GM12878 (cell line): ENCODE measurements at regions not wholly inside any gene's neighbourhood (a gene's known extent, or its start where the extent isn't known, plus 50 kb on each side); places are given as distances from the start of the nearest gene placed in this dataset.

ENCODE experiments used
- ATAC-seq: fragments of 200-7000 bp; cut with Tn5 transposase; 3 replicates; pipeline ENCODE4 v1.9.1; 2020; ENCODE audit warnings: mild to moderate bottlenecking, moderate library complexity
- BruUV-seq: library from RNA; stranded (reverse); fragments of 400-500 nt; replicated peaks from 2 replicates; lab custom pipeline; 2021; lab: Mats Ljungman, UMichigan
- CTCF ChIA-PET: fragments of 300-600 bp; sonication (Branson Sonifier 250); formaldehyde crosslinking; extraction: SDS; loops from one replicate; lab custom pipeline; 2021; ENCODE audit warnings: inconsistent platforms; lab: Yijun Ruan, JAX
- POLR2A ChIA-PET: fragments of 350-600 bp; formaldehyde crosslinking; extraction: SDS; loops from one replicate; lab custom pipeline; 2021; ENCODE audit warnings: inconsistent platforms; lab: Charles Lee
- RAD21 ChIA-PET: fragments of 300-600 bp; sonication (Branson Sonifier 250); formaldehyde crosslinking; loops from one replicate; lab custom pipeline; 2023; ENCODE audit warnings: antibody characterized with exemption; ENCODE audit not compliant: unreplicated experiment; lab: Charles Lee
- SMC1A ChIA-PET: fragments of 300-600 bp; sonication (Branson Sonifier 250); formaldehyde crosslinking; loops from one replicate; lab custom pipeline; 2023; ENCODE audit not compliant: unreplicated experiment, uncharacterized antibody; lab: Charles Lee
- DNase-seq: peaks from one replicate; pipeline ENCODE4 v3.0.0-alpha.2; 2011; ENCODE audit warnings: low read depth, low spot score
- FAIRE-seq: peaks from 3 replicates; lab custom pipeline; 2011; peaks lifted over from hg19 to GRCh38; lab: Jason Lieb, UNC
- H2AFZ ChIP-seq: 2 replicates; pipeline ENCODE4 v1.6.0; 2011; ENCODE audit warnings: low read depth, low read length, control low read depth; ENCODE audit not compliant: control insufficient read depth
- H3K27ac ChIP-seq: 2 replicates; pipeline ENCODE4 v1.5.1; 2011; ENCODE audit warnings: control low read depth; ENCODE audit not compliant: control insufficient read depth, insufficient read depth
- H3K27me3 ChIP-seq, 2 experiments: replicated peaks in 1 of 2; 2 replicates each; pipeline versions ENCODE4 v1.6.0 to v1.6.1; 2011; ENCODE audit warnings: low read length in 1 of 2; ENCODE audit not compliant: control insufficient read depth in 2 of 2, insufficient read depth in 2 of 2
- H3K36me3 ChIP-seq, 2 experiments: 2 replicates each; pipeline ENCODE4 v1.5.1; 2011; ENCODE audit warnings: low read length in 1 of 2; ENCODE audit not compliant: control insufficient read depth in 2 of 2, insufficient read depth in 2 of 2
- H3K4me1 ChIP-seq: 2 replicates; pipeline ENCODE4 v1.6.1; 2011; ENCODE audit warnings: mild to moderate bottlenecking, low read length, moderate library complexity, mixed read lengths; ENCODE audit not compliant: control insufficient read depth, insufficient read depth
- H3K4me2 ChIP-seq: 2 replicates; pipeline ENCODE4 v1.6.0; 2011; ENCODE audit warnings: control low read depth; ENCODE audit not compliant: control insufficient read depth, insufficient read depth
- H3K4me3 ChIP-seq: fragments of 200-600 bp; sonication (generic); 2 replicates; pipeline ENCODE4 v1.5.1; 2016
- H3K79me2 ChIP-seq: 2 replicates; pipeline ENCODE4 v1.6.0; 2011; ENCODE audit warnings: low read length; ENCODE audit not compliant: control insufficient read depth, insufficient read depth
- H3K9ac ChIP-seq: 2 replicates; pipeline ENCODE4 v1.8.0; 2011; ENCODE audit warnings: low read length, control low read depth, mixed read lengths; ENCODE audit not compliant: control insufficient read depth, insufficient read depth
- H3K9me3 ChIP-seq: replicated peaks from 3 replicates; pipeline ENCODE4 v1.5.1; 2011; ENCODE audit warnings: mild to moderate bottlenecking, low read length; ENCODE audit not compliant: control insufficient read depth, insufficient read depth
- H4K20me1 ChIP-seq: 2 replicates; pipeline ENCODE4 v1.6.0; 2011; ENCODE audit not compliant: control insufficient read depth, insufficient read depth
- CHD1 ChIP-seq: IDR thresholded peaks from 2 replicates; pipeline ENCODE4 v1.6.1; 2012; ENCODE audit warnings: low read depth, low read length, improper control_type of control experiment
- EED ChIP-seq: sonication (generic); IDR thresholded peaks from 2 replicates; pipeline ENCODE4 v1.6.1; 2016; ENCODE audit warnings: antibody characterized with exemption, low read depth
- ELK1 ChIP-seq: IDR thresholded peaks from 2 replicates; pipeline ENCODE4 v1.6.1; 2012; ENCODE audit warnings: low read depth, low read length, improper control_type of control experiment
- HSF1 ChIP-seq: fragments of 150-350 bp; IDR thresholded peaks from 2 replicates; pipeline ENCODE4 v1.6.1; 2014; ENCODE audit warnings: mild to moderate bottlenecking, low read depth, low read length
- IRF3 ChIP-seq: fragments of 450-650 bp; IDR thresholded peaks from 2 replicates; pipeline ENCODE4 v1.6.1; 2014; ENCODE audit warnings: mild to moderate bottlenecking
- POLR2A ChIP-seq: IDR thresholded peaks from 2 replicates; pipeline ENCODE4 v1.6.1; 2011; ENCODE audit warnings: low read depth, mild to moderate bottlenecking, low read length
- RB1 ChIP-seq: fragments of 450-650 bp; formaldehyde crosslinking; IDR thresholded peaks from 2 replicates; pipeline ENCODE4 v1.6.1; 2017; ENCODE audit warnings: mild to moderate bottlenecking, borderline replicate concordance
- SIX5 ChIP-seq: IDR thresholded peaks from 2 replicates; pipeline ENCODE4 v1.6.1; 2011; ENCODE audit warnings: mild to moderate bottlenecking, low read depth, low read length, moderate library complexity; ENCODE audit not compliant: severe bottlenecking
- SMARCA5 ChIP-seq: fragments of 450-650 bp; IDR thresholded peaks from 2 replicates; pipeline ENCODE4 v1.6.1; 2017; ENCODE audit warnings: mild to moderate bottlenecking
- SUZ12 ChIP-seq: fragments of 200-600 bp; sonication (generic); IDR thresholded peaks from one replicate; pipeline ENCODE4 v1.6.1; 2018; ENCODE audit warnings: antibody characterized with exemption, mild to moderate bottlenecking; ENCODE audit not compliant: unreplicated experiment
- TCF3 ChIP-seq: IDR thresholded peaks from 2 replicates; pipeline ENCODE4 v1.6.1; 2012; ENCODE audit warnings: low read depth, mild to moderate bottlenecking, low read length, borderline replicate concordance; ENCODE audit not compliant: insufficient read depth
- ZBTB40 ChIP-seq: fragments of 450-650 bp; IDR thresholded peaks from 2 replicates; pipeline ENCODE4 v1.6.1; 2016; ENCODE audit warnings: mild to moderate bottlenecking, moderate library complexity, borderline replicate concordance
- WGBS: methylation state at CpG from one replicate; pipeline ENCODE4 v1.1.6; 2016; ENCODE audit warnings: low lambda C conversion rate; ENCODE audit not compliant: insufficient replicate concordance, insufficient coverage; ENCODE audit errors: missing lambda C conversion rate; 5-methylcytosine and 5-hydroxymethylcytosine counted together
- in situ Hi-C: fragments of 300-500 bp; cut with MboI; formaldehyde crosslinking; loops from 9 replicates; pipeline ENCODE4 v1.14.3; 2018; ENCODE audit warnings: mixed read lengths
- intact Hi-C: fragments of 100-400 bp; cut with micrococcal nuclease; formaldehyde crosslinking; loops from one replicate; pipeline ENCODE4 v1.14.2; 2022; ENCODE audit not compliant: unreplicated experiment

GRCh38 chr14:44741431-44741830 is 220.3 kb downstream of the KLHL28 start:
- no peaks in the 10 kb centered on the region for H3K27me3 ChIP-seq
- ATAC-seq (no peak), DNase-seq (no peak), FAIRE-seq (no peak)
- H3K9me3 ChIP-seq: no peaks in the 10 kb centered on the region
- no peaks in the 10 kb centered on the region for H3K36me3 ChIP-seq
- H4K20me1 ChIP-seq: no peaks in the 10 kb centered on the region
- H3K4me3 ChIP-seq: no peak overlapping the region
- ChIA-PET RAD21 (no interaction called here), CTCF (no interaction called here), SMC1A (interaction anchor here (1.0 kb wide), 1 partner anchor 9 kb away, joined by 3 read pairs; no protein-coding TSS in a partner anchor), POLR2A (no interaction called here)
- H3K79me2 ChIP-seq: no peaks in the 10 kb centered on the region
- H3K9ac ChIP-seq: no peak overlapping the region
- no peak overlapping the region for H3K4me2 ChIP-seq
- no peak overlapping the region for H2AFZ ChIP-seq
- TF ChIP-seq HSF1: no peak
- no peak for TF ChIP-seq SUZ12
- no peak for TF ChIP-seq CHD1
- no peak for TF ChIP-seq EED
- no peak for TF ChIP-seq RB1
- no peak for TF ChIP-seq SIX5
- in situ Hi-C loops (no loop called here), intact Hi-C loops (no loop called here)
- no peak overlapping the region for H3K27ac ChIP-seq
- BruUV-seq: no TSS peak
- H3K4me1 ChIP-seq: no peaks in the 10 kb centered on the region

- ChIA-PET POLR2A (no interaction called here), SMC1A (no interaction called here), RAD21 (no interaction called here), CTCF (no interaction called here)
- 0% methylated on average over 1 of the region's 1 CpG for WGBS
- no TSS peak for BruUV-seq
- FAIRE-seq (no peak), DNase-seq (no peak), ATAC-seq (no peak)
- Histone ChIP-seq H4K20me1 (no peaks in the 10 kb centered on the region), H3K4me1 (no peaks in the 10 kb centered on the region), H3K27ac (no peak overlapping the region), H3K9ac (no peak overlapping the region), H3K27me3 (no peaks in the 10 kb centered on the region), H3K36me3 (no peaks in the 10 kb centered on the region), H3K4me2 (no peak overlapping the region), H3K4me3 (no peak overlapping the region), H3K79me2 (no peaks in the 10 kb centered on the region), H2AFZ (no peak overlapping the region), H3K9me3 (no peaks in the 10 kb centered on the region)
- in situ Hi-C loops: no loop called here
- intact Hi-C loops: no loop called here
- no peak for TF ChIP-seq POLR2A
- TF ChIP-seq TCF3: no peak
- TF ChIP-seq ZBTB40: no peak
- TF ChIP-seq ELK1: no peak
- TF ChIP-seq SMARCA5: no peak
- TF ChIP-seq IRF3: no peak
Measured at GRCh38 chr14:44736326-44736725, 225.4 kb downstream of the KLHL28 start.
